HEK293T (cell line): ENCODE measurements at regions not wholly inside any gene's neighbourhood (a gene's known extent, or its start where the extent isn't known, plus 50 kb on each side); places are given as distances from the start of the nearest gene placed in this dataset.

Experiments
- ARNT ChIP-seq: fragments of 450-650 bp; IDR thresholded peaks from 2 replicates; pipeline ENCODE4 v1.6.1; 2017; ENCODE audit warnings: mild to moderate bottlenecking
- BHLHE40 ChIP-seq: fragments of 450-650 bp; IDR thresholded peaks from 2 replicates; pipeline ENCODE4 v1.6.1; 2016; ENCODE audit warnings: mild to moderate bottlenecking, moderate library complexity, borderline replicate concordance
- ELF4 ChIP-seq: fragments of 450-650 bp; IDR thresholded peaks from 2 replicates; pipeline ENCODE4 v1.6.1; 2017; ENCODE audit warnings: antibody characterized with exemption
- FOXA1 ChIP-seq: fragments of 450-650 bp; IDR thresholded peaks from 2 replicates; pipeline ENCODE4 v1.6.1; 2016; ENCODE audit warnings: mild to moderate bottlenecking
- FOXM1 ChIP-seq: fragments of 450-650 bp; IDR thresholded peaks from 2 replicates; pipeline ENCODE4 v1.6.1; 2017; ENCODE audit warnings: mild to moderate bottlenecking, borderline replicate concordance
- HDGF ChIP-seq: fragments of 450-650 bp; IDR thresholded peaks from 2 replicates; pipeline ENCODE4 v1.6.1; 2017; ENCODE audit warnings: antibody characterized with exemption, borderline replicate concordance
- LEF1 ChIP-seq: fragments of 450-650 bp; IDR thresholded peaks from 2 replicates; pipeline ENCODE4 v1.6.1; 2017; ENCODE audit warnings: mild to moderate bottlenecking, borderline replicate concordance
- NFRKB ChIP-seq: fragments of 450-650 bp; IDR thresholded peaks from 2 replicates; pipeline ENCODE4 v1.6.1; 2016; ENCODE audit warnings: mild to moderate bottlenecking, moderate library complexity
- SP1 ChIP-seq: fragments of 450-650 bp; IDR thresholded peaks from 2 replicates; pipeline ENCODE4 v1.6.1; 2017
- SUZ12 ChIP-seq: fragments of 450-650 bp; IDR thresholded peaks from 2 replicates; pipeline ENCODE4 v1.6.1; 2016; ENCODE audit warnings: mild to moderate bottlenecking
- TARDBP ChIP-seq: fragments of 450-650 bp; IDR thresholded peaks from 2 replicates; pipeline ENCODE4 v1.6.1; 2016
- ZNF384 ChIP-seq: fragments of 450-650 bp; IDR thresholded peaks from 2 replicates; pipeline ENCODE4 v1.6.1; 2016
- TF ChIP-seq, protein P1 (sequence below): fragments of 450-650 bp; IDR thresholded peaks from 2 replicates; pipeline ENCODE4 v1.6.1; 2016

DNA sequence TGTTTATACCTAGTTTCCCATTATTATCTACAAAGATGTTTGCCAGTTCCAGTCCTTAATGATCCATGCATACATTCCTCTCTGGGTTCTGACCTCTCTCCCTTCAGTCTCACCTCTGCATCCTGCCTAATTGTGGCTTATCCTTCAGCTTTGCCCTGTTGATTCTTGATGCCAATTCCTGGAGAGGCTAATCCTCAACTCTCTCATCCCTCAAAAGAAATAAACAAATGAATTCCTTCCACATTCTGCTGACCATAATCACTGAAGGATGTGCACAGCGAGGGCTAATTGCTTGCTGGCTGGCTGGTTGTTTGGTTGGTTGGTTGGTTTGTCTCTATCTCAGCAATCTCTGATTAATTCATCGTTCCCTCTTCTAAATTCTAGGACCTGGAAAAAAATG, 113.8 kb downstream of the IRS2 start:
- TF ChIP-seq LEF1 (no peak), BHLHE40 (no peak), FOXM1 (no peak), FOXA1 (no peak), SP1 (no peak), ELF4 (no peak), HDGF (no peak), ARNT (no peak), TARDBP (no peak), SUZ12 (no peak), ZNF384 (no peak), NFRKB (no peak)
- TF ChIP-seq, protein P1, sequence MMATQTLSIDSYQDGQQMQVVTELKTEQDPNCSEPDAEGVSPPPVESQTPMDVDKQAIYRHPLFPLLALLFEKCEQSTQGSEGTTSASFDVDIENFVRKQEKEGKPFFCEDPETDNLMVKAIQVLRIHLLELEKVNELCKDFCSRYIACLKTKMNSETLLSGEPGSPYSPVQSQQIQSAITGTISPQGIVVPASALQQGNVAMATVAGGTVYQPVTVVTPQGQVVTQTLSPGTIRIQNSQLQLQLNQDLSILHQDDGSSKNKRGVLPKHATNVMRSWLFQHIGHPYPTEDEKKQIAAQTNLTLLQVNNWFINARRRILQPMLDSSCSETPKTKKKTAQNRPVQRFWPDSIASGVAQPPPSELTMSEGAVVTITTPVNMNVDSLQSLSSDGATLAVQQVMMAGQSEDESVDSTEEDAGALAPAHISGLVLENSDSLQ = no peak
